ENCODE measurements at regions not wholly inside any gene's neighbourhood (a gene's known extent, or its start where the extent isn't known, plus 50 kb on each side); places are given as distances from the start of the nearest gene placed in this dataset.
"Not testable (repeated sequence)": the region's sequence is repeated elsewhere in the genome, so short reads cannot be mapped to it uniquely, and the experiment has no call there.

DNA sequence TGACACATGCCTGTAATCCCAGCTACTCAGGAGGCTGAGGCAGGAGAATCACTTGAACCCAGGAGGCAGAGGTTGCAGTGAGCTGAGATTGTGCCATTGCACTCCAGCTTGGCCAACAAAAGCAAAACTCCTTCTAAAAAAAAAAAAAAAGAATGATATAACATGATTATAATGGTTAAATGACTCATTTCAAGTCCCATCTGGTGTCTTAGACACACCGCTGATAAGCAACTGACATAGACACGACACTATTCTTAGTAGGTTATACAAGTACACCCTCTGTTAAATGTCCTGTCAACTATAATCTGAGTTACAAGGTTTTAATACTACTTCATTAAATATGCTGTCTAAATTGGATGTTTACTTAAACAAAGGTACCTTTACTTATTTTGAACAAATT lies 405.3 kb upstream of the CLINT1 start:
- DNase-seq (ENCODE audit: low read depth), result no peak

DNA sequence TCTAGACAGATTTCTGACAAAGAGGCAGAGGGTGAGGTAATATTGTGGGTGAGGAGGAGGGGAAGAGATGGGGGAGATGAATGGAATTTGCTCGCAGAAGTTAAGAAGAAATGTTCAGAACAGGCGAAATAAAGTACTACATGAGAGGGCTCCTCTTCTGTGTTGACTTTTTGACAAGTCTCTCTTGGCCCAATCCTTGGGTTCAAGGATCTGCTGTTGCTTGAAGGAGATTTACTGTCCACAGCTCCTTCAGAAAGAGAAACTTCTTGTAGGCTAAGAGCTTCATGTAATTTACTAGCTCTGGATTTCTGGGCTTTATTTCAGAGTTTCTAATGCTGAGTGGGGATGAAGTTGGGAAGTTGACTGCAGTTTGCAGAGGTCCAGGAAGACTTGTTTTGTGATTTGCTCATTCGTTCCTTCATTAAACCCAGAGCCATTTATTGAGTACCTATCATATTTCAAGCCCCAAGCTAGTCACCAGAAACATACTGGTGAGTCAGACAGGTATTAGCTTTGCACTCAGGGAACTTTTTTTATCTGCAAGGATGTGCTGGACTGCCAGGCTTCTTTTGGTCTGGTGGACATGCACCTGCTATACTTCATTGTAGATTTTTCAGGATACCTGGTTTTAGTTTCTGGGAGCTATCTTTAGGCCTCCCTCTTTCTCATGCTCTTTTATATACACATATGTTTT lies 402.9 kb upstream of the CLINT1 start:
- no peak for DNase-seq (ENCODE audit: low read depth)

DNA sequence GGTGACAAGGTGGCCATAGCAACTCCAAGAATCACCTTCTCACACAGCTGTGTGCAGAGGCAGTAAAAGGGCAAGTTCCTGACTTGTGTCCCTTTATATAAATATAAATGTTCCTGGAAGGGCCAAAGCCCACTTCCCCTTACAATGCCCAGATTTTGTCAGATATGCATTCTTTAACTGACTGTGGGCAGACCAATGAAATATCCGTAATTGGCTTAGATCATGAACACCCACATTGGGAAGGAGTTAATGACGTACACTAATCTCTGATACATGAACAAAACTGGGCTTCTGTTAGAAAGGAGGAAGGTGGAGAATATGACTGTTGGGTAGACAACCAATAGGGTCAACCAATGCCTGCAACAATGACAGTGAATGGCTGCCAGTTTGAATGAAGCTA lies 397.2 kb upstream of the CLINT1 start:
- DNase-seq (ENCODE audit: low read depth), result no peak

DNA sequence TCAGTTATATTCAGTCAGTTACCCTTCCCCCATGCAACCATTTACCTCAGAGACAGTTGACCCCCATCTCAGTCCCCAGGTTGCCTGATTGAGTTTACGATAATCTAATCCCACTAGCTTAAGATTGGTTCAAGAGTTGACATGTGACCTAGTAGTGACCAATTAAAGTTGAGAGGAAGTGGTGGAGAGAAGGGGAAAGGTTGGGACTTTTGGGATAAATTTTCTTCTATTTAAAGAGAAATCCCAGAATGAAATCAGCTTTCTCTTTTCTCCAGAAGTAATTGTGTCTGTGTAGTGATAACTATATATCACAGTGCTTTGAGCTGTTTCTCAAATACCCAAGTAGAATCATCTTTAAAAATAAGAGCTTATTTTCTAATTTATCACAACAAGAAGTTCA lies 396.7 kb upstream of the CLINT1 start:
- DNase-seq (ENCODE audit: low read depth), result no peak

DNA sequence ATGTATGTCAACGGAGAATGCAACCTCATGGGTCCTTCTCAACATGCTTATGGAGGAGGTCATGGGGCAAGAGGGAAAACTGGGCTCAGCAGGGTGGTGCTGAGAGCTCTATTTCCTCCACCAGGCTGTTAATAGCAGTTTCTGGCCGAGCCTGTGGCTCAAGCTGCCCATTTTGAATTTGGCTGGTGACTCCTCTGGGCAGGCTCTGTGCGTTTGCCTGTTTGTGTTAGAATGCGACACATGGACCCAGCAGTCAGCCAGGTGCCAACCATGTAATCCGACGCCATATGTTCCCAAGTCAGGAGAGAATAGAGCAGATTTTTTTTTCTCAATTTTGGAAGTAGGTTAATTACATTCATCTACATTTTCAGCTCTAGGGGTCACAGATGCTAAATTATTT lies 387.7 kb upstream of the CLINT1 start:
- no peak for DNase-seq (ENCODE audit: low read depth)

DNA sequence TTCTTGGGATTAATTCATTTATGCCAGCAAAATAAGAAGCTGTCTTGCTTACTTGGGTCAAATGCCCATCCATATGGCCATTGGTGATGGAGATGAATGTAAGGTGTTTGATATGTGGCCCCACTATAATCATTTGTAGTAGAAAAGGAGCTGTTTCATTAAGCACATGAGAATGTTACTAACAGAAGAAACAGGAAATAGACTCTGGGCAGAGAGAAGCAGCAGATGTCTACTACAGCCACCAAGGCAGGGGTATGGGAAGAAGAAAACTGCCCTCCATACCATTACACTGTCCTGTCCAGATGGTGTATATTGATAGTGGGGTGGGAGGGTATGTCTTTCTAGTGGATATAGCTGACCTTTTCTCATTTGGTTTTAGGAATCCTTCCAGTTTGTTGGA lies 386.6 kb upstream of the CLINT1 start:
- no peak for DNase-seq (ENCODE audit: low read depth)

DNA sequence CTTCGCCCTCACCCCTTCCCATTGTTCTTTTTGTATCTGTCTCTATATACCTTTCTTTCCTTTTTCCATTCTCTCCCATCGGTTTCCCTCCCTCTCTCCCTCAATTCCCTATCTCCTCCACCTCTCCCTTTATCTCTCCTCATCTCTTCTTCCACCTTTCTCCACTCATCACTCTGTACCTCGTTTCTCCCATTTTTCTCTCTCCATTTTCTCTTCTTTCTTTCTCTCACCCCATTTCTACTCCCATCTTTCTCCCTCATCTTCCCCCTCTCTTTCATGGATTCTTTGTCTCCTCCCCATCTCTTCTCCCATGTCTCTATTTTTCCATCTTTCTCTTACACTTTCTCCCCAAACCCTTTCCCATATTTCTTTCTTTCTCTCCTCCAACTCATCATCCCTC lies 385.9 kb upstream of the CLINT1 start:
- no peak for DNase-seq (ENCODE audit: low read depth)

DNA sequence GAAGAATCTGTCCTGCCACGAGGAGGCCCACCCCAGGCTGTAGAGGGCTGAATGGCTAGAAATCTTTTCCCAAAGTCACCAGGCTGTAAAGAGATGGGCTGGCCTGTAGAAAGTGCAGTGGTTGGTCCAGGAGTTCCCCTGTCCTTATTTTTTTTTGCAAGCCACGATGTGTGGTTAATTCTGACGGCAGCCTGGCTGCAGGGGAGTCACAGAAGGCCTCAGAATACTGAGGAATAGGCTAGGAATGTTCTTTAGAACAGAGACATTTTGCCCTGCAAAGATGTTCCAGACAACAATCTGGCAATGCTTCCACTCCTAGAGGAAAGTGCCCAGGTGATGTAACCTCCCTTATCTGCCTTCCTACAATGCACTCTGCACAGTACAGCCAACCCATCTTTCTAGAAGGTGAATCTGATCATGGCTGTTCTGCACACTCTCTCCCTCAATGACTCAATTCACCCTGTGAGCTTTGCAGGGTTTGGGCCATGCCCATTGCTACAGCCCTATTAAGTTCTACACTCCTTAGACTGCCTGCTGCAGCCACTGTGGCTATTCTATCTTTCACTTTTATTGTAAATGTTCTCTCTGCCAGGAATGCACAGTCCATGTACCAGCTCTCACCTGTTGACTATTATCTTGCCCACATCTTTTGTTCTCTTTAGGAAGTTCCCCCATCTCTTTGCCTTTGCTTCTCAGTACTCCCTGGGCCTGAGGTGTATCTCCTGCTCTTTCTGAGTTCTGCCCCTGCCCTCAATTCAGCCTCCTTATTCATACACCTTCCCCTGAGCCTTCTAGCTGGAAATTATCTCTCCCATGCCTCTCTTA lies 377.8 kb upstream of the CLINT1 start:
- DNase-seq (ENCODE audit: low read depth), result peak; percentile 9

DNA sequence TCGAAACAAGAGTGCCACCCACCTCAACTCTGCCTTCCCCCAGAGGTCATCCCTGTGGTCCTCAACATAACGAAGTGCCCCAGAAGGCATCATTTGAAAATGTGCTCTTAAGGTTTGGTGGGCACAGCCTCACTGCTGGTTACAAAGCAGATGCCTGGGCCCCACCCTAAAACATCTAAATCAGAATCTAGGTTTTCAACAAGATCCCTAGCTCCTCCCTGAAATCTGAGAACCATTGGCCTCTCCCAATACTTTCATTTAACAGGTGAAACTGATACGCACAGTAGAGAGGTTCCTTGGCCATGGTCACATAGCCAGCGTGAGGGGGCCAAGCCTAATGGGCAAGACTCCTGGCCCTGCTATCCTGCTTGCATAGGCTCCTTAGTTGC lies 376.2 kb upstream of the CLINT1 start:
- no peak for DNase-seq (ENCODE audit: low read depth)

DNA sequence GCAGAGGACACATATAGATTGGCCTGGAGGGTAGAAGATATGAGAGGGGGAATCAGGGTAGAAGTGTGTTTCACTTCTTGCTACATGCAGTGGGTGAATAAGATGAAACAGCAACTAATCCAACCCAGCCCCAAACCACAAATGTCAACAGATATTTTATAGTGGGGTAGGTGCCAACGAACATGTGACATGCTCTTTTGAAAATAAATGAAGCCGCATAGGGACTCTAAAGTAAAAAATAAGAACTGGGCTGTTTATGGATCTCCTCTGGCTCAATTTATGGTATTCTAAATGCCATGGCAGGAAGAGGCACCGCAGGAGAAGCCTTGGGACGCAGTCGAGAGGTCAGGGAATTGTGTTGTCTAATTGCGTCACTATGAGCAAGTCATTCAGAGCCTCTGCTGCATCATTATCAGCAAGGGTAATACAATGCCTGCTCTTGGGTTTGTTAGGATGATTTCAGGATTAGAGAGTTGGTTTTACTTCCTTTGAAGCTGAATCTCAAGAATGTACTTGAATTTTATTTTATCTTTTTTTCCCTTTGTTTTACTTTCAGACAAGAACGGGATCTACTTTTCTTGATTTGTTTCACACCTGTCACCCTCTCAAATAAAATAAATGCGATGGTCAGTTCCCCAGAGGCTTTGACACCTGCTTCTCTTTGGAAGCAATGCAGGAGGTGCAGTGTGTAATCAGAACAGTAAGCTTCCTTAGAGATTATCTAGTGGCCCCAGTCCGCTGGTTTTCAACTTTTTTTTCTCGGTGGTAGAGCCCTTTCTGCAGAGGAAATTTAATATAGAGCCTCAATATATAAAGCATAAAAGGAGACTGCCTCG lies 375.6 kb upstream of the CLINT1 start:
- DNase-seq (ENCODE audit: low read depth), result peak; percentile 21

DNA sequence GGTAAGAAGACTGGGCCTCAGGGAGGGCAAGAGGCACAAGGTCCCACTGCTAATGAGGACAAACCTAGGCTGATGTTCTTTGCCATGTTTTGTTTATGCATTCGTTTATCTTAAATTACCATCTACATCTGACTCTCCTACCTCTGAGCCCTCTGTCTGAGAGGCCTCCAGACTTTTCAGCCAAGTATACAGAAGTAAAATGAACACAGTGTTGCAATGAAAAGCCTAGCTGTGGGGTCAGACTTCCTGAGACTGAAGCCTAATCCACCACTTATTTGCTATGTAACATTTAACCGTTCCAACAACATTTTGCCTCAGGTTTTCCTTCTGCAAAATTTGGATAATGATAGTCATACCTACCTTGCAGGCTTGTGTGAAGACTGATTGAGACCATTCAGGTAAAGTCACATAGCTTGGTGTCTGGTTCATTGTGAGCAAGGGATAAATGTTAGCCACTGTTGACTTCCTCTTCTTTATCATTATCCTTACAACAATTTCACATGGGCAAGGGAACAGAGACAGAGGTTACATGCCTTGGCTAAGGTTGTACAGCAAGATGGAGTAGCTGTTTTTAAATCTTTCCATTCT lies 374.9 kb upstream of the CLINT1 start:
- DNase-seq (ENCODE audit: low read depth), result no peak

DNA sequence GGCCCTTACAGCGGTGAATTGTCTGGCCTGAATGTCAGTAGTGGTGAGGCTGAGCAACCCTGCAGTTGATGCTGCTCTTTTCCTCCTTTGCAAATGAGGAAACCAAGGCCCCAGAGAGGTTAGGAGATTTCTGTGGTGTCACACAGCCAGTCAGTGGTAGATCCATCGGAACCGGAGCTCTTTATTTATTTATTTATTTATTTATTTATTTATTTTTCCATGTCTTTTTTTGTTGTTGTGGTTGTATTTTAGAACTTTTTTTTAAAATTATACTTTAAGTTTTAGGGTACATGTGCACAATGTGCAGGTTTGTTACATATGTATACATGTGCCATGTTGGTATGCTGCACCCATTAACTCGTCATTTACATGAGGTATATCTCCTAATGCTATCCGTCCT lies 368.4 kb upstream of the CLINT1 start:
- DNase-seq (ENCODE audit: low read depth), result not testable (repeated sequence)

DNA sequence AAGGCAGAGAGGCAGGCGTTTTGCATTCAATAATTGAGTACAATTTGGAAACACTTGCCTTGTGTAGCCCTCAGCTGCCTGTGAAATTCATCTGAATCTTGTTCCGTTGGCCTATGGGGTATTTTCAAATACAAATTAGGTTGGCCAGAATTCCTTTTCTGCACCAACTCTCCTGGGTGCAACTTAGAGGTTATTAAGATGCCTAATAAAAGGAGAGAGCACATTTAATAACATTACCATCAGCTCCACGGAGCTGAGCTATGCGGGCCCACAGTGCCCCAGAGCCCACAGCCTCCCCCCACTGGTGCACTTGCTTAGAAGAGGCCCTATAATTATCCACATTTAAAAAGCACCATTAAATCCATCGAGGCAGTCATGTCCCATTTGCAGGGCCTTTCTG lies 367.6 kb upstream of the CLINT1 start:
- no peak for DNase-seq (ENCODE audit: low read depth)

DNA sequence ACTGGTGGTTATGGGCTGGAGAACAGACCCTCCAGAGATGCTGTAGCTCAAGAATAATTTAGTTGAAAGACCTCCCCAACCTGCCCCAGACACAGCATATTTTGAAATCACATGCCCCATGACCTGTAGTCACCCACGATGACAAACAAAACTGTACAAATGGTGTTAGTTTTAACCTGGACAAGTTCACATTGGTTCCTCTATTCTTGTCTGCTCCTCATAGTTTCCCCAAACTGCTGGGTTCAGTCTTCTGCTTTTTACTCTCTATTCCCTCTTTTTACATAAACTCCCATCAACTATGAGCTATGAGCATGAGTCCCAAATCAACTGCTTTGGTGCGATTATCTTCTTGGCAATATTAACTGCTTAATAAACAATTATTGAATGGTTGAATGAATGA lies 365.3 kb upstream of the CLINT1 start:
- DNase-seq (ENCODE audit: low read depth), result no peak

DNA sequence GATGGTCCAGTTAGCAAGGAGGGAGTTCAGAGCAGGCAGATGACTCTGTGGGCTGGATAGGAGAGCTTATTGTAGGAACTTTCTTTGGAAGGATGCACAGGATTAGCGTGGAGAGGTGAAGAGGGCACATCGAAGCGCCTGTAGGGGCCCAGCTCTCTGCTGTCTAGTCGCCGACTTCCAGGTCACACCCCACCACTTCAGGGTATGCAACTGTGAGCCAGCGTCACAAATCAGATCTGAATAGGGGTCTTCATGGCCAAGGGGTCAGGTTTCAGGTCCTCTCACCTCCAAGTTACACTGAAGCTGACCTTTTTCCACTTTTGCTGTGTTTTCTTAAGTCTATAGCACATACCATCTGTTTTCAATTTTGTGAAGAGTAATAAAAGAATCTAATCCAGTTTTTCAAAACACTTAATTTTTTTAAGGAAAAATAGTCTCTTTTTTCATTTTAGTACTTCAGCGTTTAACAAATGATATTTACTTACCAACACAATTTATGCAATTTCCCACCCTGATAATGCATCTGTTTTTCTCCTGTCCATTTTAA lies 364.2 kb upstream of the CLINT1 start:
- DNase-seq (ENCODE audit: low read depth), result no peak

DNA sequence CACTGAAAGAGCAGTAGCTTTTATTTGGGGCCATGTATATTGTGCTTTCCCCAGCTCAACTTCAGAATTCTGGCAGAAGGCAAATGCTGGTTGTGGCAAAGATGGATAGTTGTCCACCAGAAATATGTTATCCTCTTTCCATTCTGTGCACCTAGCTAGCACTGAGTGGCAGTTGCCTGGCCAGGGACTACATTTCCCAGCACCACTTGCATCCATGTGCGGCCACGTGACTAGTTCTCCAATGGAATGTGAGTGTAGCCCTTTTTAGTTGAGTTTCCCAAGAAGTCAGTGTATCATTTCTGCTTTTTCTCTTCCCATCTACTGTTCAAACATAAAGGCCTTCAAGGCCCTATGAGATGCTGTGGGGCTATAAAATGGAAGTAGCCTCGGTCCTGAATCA lies 354.0 kb upstream of the CLINT1 start:
- DNase-seq (ENCODE audit: low read depth), result peak; percentile 9

DNA sequence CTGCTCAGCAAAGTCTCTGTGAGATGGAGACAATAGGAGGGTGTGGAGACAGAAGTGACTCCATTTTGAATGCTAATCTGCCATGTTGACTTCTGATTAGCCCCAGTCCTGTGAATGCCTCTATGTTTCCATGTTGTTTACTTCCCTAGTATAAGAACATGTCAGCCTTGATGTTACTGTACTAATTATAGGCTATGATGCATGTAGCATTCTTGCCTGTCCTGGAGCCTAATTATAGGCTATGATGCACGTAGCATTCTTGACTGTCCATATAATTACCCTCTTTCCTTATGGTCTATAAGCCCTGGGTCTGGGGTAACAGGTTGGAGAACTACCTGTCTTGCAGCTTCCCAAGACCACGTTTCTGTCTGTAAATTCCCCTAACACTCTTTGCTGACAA lies 353.3 kb upstream of the CLINT1 start:
- DNase-seq (ENCODE audit: low read depth), result no peak

DNA sequence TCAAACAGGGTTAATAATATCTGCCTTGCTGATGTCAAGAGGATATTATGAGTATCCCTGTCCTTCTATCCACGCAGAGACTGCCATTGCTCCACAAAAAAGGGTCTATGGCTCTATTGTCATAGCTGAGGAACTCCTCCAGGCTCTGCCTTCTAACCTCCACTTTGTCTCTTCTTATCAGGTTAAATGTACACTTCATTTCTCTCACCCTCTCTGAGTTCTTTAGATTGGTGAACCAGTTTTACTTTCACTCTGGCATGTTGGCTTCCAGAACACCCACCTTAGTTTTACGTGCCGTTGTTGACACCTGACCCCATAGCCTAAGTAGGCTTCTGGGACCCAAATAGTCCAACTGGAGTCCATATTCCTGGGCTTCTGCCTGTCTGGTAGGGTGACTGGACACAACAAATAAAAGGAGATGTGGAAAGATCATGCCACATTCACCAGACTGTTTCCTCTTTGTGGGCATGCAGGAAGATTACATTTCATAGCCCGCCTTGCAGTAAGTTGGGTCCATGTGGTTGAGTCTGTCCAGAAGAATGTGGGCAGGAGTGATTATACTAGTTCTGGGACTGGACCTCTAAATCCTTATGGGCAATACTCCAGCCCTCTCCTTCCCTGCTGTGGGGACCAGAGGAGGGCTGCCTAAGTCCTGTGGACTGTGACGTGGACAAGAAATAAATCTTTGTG lies 350.4 kb upstream of the CLINT1 start:
- DNase-seq (ENCODE audit: low read depth), result no peak

DNA sequence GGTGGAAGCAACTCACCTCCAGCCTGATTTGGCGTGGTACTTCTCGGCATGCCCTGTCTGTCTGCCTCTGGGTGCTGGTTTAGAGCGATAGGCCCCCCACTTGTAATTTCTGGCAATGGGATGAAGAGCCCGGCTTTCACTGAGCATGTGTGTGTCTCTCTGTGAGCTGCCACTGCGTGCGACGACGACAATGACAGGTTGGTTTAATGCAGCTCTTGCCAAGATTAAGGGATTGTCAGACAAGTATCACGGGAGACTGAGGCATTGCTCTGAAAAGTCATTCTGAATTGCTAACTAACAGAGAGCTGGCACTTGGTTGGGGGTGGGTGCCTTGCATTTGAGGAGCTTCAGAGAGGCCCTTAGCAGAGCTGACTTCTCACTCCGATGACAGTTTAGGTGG lies 348.8 kb upstream of the CLINT1 start:
- DNase-seq (ENCODE audit: low read depth), result no peak

DNA sequence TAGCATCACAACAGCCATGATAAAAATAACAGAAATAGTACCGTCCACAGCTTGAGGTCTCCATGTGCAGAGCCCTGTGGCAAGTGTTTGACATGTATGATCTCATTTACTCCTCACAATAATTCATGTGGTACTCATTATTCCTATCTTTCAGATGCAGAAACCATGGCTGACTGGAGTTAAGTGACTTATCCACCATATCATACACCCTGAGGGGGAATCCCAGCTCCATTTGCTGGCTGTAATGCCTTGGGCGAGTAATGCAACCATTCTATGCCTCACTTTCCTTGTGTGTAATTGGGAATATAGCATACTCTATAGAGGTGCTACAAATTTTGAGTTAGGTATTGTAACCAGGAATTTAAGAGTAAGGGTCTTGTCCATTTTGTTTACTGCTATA lies 347.0 kb upstream of the CLINT1 start:
- no peak for DNase-seq (ENCODE audit: low read depth)

DNA sequence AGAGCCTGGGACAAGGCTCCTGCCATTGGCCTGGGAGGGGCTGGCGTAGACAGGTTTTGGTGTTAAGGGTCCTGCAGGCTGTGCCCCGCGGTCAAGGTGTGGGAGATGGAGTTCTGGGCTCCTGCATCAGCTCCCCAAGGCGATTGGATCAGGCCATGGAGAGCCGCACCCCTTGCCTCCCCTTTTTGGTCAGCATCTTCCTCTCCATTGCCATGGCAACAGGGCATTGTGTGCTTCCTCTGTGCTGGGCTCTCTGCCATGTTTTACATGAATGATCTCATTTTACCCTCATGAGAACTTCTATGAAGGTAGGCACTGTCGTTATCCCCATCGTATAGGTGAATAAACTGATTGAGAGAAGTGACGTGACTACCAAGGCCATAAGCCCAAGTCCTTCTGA lies 344.3 kb upstream of the CLINT1 start:
- DNase-seq (ENCODE audit: low read depth), result no peak

DNA sequence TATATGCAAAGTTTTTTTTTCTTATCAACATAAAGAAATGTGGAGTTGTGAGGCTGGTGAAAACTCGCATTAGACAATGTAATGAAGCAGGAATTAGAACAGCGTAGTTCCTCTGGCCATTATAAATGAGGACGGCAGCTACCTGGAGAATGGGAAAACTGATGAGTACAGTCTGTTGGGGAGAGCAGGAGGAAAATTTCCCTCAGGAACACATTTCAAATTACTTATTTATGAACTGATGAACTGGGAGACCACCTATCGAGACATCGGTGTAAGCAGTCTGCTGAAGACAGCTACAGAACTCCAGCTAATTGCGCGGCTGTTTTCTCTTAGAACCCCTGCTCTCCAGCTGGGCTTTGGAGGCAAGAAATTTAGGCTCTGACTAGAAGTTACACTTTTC lies 343.9 kb upstream of the CLINT1 start:
- DNase-seq (ENCODE audit: low read depth), result no peak
